ENCODE measurements at regions not wholly inside any gene's neighbourhood (a gene's known extent, or its start where the extent isn't known, plus 50 kb on each side); places are given as distances from the start of the nearest gene placed in this dataset.

- TF ChIP-seq CTCF (IDR thresholded peaks at IDR 0.05; ENCODE audit: insufficient read depth, low read depth, low read length): no peak
- no peak for TF ChIP-seq EZH2 (IDR thresholded peaks at IDR 0.05; ENCODE audit: insufficient read depth, low read length)
Observed at GRCh38 chr10:4646547-4646946, 179.5 kb upstream of the AKR1E2 start.
